ENCODE measurements at regions not wholly inside any gene's neighbourhood (a gene's known extent, or its start where the extent isn't known, plus 50 kb on each side); places are given as distances from the start of the nearest gene placed in this dataset.

GRCh38 chr7:22884911-22885788, 62.5 kb upstream of the TOMM7 start:
- TF ChIP-seq POLR2AphosphoS5 (IDR thresholded peaks at IDR 0.05; ENCODE audit: borderline replicate concordance, low read depth, low read length) (no peak), EZH2 (IDR thresholded peaks at IDR 0.05) (no peak), FOXP2 (optimal IDR thresholded peaks at IDR 0.05; ENCODE audit: control extremely low read depth, extremely low read length, insufficient read depth) (no peak)
